Spleen (tissue), 7 donors: ENCODE measurements at regions not wholly inside any gene's neighbourhood (a gene's known extent, or its start where the extent isn't known, plus 50 kb on each side); places are given as distances from the start of the nearest gene placed in this dataset.

Experiments used
- POLR2A ChIP-seq, 3 donors: fragments of 450-650 bp; IDR thresholded peaks; one replicate each; pipeline ENCODE4 v1.5.1; 2017; ENCODE audit warnings: antibody characterized with exemption in 3 of 3, mild to moderate bottlenecking in 1 of 3
- POLR2AphosphoS5 ChIP-seq, 3 donors: sonication (generic); formaldehyde crosslinking; IDR thresholded peaks; one replicate each; pipeline ENCODE4 v1.5.1; 2017; ENCODE audit warnings: antibody characterized with exemption in 3 of 3
- TF ChIP-seq, protein P1 (sequence below), 11 experiments: fragments of 200-600 bp in 7 of 11; fragments of 450-650 bp in 4 of 11; sonication (generic) in 4 of 11; IDR thresholded peaks in 8 of 11; conservative IDR thresholded peaks in 3 of 11; 1 replicate in 7 of 11; 2 replicates in 4 of 11; pipeline versions ENCODE4 v1.4.0 to v1.8.0; 2016 to 2021; ENCODE audit warnings: antibody characterized with exemption in 11 of 11, inconsistent platforms in 4 of 11, mild to moderate bottlenecking in 1 of 11
- donor health status: DM: no; HTN: no; CAD: no; lungs with moderate emphysema.
- donor health status: DM: no; HTN: no; CAD: no.
- donor health status: DM: no; HTN: no; CAD: no.

DNA sequence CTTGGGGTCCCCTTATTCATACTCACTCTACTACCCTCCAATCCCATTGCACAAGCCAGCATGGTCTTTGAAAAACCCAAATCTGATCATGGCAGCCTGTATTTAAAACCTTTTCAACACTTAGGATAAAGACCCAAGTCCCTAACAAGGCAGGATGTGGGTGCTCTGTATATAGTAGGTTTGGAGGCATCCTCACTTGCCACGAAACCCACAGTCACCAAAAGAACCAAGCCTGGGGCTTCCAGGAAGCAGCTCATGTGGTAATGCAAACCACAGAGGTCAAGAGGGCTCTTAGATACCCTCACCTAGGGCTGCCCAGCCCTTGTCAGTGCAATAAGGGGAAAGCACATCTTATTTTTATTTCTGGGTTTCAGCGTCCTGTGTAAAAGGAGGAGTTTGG lies 218.6 kb upstream of the ASIC2 start:
- TF ChIP-seq, protein P1, sequence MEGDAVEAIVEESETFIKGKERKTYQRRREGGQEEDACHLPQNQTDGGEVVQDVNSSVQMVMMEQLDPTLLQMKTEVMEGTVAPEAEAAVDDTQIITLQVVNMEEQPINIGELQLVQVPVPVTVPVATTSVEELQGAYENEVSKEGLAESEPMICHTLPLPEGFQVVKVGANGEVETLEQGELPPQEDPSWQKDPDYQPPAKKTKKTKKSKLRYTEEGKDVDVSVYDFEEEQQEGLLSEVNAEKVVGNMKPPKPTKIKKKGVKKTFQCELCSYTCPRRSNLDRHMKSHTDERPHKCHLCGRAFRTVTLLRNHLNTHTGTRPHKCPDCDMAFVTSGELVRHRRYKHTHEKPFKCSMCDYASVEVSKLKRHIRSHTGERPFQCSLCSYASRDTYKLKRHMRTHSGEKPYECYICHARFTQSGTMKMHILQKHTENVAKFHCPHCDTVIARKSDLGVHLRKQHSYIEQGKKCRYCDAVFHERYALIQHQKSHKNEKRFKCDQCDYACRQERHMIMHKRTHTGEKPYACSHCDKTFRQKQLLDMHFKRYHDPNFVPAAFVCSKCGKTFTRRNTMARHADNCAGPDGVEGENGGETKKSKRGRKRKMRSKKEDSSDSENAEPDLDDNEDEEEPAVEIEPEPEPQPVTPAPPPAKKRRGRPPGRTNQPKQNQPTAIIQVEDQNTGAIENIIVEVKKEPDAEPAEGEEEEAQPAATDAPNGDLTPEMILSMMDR (IDR thresholded peaks at IDR 0.05 in 8 of 11, conservative IDR thresholded peaks at IDR 0.05 in 3 of 11), result no peak
- TF ChIP-seq POLR2AphosphoS5 (IDR thresholded peaks at IDR 0.05), result no peak
- no peak for TF ChIP-seq POLR2A (IDR thresholded peaks at IDR 0.05)
